Stimulated activated CD8-positive, alpha-beta memory T cell treated with anti-CD3 and anti-CD28 coated beads, Interleukin-2, amount 100 ng/mL, for 48 hours (primary cell): ENCODE measurements at regions not wholly inside any gene's neighbourhood (a gene's known extent, or its start where the extent isn't known, plus 50 kb on each side); places are given as distances from the start of the nearest gene placed in this dataset.

ENCODE experiments used
- DNase-seq, 2 donors: peaks; one replicate each; pipeline ENCODE4 v3.0.0-alpha.2; 2020; ENCODE audit warnings: low read depth in 2 of 2

DNA sequence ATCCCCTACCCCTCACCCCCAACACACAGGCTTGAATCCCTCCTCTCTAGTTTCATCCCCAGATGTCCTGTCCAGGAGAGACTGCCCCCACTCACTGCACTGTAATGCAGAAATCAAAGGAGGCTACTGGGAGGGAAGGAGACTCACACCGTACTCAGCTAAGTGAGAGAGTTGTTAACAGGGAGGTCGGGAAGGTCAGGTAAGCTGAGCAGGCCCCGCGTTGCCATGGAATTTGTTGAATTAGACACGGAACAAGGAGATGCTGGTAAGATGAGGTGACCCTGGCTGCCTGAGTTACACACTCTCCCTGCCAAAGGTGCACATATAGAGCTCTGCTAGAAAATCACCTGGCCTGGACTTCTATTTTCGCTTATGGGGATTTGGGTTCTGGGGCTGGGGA is 197.9 kb downstream of the NXPE2 start:
- DNase-seq = no peak

DNA sequence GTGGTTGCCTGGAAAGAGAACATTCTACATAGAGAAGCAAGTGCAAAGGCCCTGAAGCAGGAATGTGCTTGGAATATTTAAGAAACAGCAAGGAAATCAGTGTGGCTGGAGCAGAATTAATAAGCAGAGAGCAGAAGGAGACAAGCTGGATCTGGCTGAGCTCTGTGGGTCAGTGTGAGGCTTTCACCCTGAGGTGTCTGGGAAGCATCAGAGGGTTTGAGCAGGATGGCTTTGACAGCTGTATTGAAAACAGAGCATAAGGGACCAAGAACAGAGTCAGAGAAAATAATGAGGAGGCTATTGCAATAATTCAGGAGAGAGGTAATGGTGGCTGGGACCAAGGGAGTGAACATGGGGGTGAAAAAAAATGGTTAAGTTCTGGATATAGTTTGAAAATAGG is 199.6 kb downstream of the NXPE2 start:
- DNase-seq = no peak

DNA sequence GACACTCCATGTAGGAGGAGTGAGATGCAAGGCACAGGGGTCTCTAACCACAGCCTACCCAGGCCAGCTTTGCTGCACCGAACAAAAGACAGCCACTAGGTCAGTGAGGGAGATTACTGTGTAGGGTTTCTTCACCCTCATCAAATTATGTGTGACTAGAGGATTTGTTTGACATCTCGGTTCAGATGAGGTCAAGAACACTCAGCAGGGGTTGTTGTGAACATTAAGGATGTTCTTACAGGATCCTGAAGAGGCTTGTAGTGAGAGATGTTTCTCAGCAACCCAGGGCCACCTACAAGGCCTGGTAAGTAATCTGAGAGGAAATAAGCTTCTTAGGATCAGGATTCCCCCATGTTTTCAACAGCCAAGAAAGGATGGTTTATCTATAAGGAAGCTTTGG is 202.1 kb downstream of the NXPE2 start:
- no peak for DNase-seq

DNA sequence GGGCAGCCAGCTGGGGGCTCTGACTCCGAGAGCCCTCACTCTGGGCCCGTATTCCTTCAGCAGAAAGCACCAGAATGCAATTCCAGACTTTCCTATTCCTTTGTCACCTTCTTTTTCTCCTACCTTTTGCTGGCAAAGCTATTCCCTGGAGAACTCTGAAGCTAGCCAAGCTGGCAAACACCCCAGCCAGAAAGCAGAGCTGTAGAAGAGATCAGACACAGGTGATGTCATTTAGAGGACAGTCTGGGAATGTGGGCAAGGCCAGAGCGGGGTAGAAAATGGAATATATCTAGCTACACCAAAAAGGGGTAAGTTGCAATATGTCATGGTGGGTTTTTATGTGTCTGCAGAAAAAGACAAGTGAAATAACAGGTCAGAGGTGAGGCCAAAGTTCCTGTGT is 205.1 kb downstream of the NXPE2 start:
- no peak for DNase-seq

DNA sequence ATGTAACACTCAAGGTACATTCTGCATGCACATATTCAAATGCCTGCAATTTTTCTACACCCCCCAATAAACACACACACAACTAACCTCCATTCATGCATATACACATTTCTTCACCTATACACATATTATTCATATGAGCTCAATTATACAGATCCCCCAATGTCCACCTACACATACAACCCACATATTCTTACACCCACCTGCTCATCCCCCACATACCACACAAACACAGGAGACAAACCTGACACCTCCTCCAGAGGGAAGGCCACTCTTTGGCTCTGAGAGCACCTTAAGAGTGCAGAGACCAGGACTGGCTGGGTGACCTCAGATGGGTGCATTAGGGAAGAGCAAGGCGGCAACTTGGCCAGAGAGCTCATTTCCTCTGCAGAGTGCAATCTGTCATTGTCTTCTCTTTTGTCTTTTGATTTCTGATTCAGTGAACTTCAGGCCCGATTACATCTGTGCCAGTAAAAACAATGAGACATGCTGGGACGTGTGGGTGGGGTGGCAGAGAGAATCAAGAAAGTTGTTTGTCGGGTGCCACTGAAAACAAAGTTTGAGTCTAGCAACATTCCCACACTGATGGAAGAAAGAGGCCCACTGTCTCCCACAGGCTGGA is 208.4 kb downstream of the NXPE2 start:
- DNase-seq = no peak

DNA sequence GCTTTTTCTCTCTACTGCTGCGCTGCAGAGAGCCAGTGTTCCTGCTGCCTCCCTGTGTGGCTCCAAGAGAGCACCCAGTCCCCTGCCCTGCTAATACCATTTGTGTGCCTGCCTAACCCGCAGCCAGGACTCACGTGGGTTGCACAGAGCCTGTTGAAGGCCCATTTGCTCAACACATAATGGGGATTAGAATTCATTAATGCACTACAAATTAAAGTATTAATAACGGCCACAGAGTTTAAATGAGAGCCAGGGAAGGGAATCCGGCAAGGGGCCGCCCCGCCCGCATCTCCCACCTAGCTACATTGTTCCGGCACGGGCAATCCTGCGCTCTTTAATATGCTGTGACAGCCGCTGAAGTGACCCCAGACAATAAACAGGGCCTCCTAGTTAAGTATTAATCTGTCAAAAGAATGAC is 211.3 kb downstream of the NXPE2 start:
- DNase-seq = no peak

DNA sequence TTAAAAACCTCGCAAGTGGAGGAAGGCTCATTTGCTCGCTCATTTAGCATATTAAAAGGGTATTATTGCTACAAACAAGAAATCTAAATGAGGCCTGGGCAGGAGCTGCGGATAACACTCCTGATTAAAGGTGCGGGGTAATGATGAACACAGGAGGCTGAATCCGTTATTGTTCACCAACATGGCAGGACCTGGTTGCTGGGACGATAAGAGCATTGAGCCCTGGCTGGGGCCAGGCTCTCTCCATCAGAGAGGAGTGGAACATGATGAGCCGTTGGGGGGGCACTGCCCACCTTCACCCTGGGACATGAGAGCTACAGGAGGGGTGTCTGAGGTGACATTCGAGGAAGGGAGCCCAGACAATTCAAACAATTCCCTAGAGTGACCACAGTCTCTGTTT is 211.7 kb downstream of the NXPE2 start:
- no peak for DNase-seq

- no peak for DNase-seq
Observed at GRCh38 chr11:114891911-114892310, 213.6 kb downstream of the NXPE2 start.

GRCh38 chr11:114892381-114893197 is 214.3 kb downstream of the NXPE2 start:
- DNase-seq = no peak

DNA sequence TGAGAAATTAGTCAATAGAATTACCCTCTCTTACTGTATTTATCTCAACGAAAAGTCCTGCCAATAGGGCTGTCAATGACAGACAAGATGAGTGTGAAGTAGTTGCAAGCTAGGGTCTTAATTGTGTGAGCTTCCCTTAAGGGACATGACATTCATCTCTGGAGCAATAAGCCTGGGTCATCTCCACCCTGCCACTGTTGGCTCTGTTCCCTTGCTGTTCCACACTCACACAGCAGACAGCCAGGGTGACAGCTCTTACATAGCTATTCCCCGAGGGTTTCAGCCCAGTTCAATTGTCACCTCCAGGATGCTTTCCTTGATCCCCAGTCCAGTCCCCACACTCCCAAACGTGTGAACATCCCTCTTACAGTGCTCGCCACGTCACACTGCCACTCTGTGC is 215.0 kb downstream of the NXPE2 start:
- DNase-seq = no peak

DNA sequence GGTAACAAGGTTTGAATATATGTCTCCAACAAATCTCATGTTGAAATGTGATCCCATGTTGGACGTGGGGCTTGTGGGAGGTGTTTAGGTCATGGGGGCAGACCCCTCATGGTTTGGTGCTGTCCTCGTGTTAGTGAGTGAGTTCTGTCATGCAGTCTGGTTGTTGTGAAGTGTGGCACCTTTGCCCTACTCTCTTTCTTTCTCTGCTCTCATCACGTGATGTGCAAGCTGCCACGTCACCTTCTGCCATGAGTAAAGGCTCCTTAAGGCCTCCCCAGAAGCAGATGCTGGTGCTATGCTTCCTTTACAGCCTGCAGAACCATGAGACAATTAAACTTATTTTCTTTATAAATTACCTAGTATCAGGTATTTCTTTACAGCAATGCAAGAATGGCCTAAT is 218.3 kb downstream of the NXPE2 start:
- DNase-seq = no peak

DNA sequence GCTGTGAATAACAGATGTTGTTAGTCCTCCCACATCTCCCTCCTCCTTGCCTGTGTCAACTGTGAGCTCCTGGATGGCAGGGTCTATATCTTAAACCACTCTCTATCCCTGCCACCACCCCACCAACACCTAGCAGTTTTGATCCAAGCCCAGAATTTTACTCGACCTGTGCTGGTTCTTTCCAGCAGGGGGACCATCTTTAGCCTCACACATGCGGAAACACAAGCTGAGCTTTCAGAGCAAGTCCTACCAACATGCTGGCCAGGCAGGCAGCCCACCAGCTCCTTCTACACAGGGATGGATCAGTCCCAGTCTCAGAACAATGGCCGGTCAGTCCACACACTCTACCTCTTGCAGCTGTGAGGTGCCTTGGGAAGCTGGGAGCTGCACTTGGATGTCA is 231.5 kb downstream of the NXPE2 start:
- DNase-seq = no peak

GRCh38 chr11:114912826-114913225 is 234.5 kb downstream of the NXPE2 start:
- no peak for DNase-seq

DNA sequence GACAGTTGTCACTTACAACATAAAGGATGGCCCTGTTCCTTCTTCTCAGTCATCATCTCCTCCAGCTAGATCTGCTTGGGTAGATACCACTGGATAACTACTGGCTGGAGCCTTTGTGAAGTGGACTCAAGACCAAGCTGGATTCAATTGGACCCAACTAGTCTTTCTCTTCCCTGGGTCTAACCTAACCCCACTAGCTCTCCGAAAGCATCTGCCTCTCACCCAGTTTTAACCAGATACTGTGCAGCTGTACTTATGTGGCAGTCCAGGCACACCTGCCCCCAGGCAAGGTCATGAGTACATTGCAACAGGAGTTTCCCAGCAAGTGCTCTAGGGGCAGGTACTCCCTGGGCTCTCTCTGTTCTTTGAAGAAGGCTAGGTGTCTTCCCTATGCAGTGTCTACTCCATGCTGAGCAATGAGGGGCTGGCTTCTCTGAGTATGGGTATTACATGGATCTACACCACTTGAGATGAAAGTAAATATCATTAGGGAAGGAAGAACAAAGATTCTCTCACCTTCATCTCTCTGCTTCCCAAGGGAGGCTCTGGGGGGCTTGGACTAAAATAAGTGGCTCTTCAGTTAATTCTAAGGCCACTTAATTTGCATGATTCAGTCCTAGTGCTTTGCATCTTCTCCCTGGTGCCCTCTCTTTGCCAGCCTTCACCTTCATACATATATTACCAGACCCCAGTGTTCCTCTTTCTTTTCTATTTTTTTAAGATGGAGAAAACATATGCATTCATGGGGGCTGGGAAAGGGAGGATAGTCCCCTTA is 236.1 kb downstream of the NXPE2 start:
- DNase-seq = no peak

DNA sequence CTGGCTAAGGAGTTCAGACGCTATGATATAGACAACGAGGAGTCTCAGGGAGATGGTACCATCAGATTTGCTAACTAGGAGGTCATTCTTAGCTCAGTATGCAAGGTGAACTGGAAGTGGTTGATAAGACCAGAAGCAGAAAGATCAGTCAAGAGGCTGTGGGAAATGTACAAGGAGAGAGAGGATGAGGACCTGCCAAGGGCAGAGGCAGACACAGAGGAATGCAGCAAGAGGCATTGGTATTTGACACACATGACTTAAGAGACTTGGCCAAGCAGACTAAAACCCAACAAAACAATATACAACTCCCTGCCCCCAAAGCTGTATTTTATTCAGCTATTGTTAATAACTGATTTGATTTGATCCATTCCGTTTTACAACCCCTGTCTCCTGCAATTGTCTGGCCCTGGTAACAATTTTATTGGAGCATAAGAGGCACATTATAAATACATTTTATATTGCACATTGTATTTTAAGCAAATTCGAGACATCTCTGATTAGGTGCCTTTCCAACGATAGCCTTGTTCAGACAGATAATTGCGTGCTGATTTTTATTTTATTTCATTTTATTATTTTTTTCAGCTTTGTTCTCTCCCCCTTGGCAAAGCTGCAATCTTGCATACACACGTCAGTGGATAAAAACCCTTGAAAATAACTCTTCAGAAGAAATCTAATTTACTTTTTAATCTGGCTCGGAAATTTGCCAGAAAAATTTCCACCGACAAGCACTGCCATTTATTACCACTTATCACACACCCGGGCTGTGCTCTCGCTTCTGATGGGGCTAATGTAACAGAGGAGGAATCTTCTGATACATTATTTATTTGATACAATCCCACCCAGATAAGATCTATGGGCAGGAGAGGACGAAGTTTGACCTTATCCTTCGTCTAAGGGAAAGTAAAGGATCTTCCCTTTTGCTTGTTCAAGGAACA is 237.8 kb downstream of the NXPE2 start:
- no peak for DNase-seq

GRCh38 chr11:114918286-114918685 is 240.0 kb downstream of the NXPE2 start:
- DNase-seq = no peak

DNA sequence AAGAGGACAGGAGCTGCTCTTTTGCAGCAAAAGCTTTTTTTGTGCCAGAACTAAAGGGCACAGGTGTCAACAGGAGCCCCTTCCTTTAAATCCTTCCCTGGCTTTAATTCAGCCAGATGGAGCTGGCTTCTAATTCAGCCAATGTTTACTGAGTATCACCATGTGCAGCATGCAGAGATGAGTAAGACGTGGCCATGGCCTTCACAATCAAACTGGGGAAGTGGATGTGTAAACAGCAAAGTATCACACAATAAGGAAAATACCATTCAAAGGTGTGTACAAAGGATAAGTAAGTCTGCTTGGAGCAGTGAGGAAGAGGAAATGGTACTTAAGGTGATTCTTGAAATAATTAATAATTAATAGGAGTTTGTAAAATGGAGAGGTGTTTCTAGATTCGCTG is 243.4 kb downstream of the NXPE2 start:
- DNase-seq = no peak

- DNase-seq = no peak
Observed at GRCh38 chr11:114924042-114924441, 245.7 kb downstream of the NXPE2 start.

- no peak for DNase-seq
Observed at GRCh38 chr11:114925591-114925990, 247.3 kb downstream of the NXPE2 start.

DNA sequence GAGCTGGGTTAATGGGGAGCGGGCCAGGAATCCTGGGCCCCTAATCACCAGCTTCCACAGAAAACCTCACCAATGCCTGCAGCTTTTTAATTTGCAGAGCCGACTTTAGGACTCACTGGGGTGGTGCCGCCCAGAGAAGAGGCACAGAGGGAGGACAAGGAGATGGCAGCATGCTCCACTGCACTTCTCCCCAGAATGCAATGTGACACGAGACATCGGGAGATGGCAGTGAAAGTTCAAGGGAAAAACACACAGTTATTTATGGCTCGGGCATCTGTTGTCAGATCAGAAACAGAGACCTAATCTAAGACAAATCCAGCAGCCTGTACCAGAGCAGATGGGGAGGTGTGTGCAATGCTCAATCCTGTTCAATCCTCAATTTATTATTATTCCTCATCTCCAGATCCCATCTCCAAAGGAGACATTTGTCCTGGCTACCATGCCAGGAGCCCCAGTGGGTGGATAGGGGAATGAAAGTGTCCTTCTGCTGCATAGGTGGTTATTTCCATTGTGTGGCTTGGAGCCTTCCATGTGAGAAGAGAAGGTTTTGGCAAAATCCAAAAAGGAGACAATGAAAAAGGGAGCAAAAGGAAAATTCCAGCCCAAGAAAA is 250.0 kb downstream of the NXPE2 start:
- no peak for DNase-seq

GRCh38 chr11:114929351-114930000 is 251.1 kb downstream of the NXPE2 start:
- DNase-seq = no peak
